CD4-positive, alpha-beta T cell treated with Interleukin-4 for 1 hour (primary cell): ENCODE measurements at regions not wholly inside any gene's neighbourhood (a gene's known extent, or its start where the extent isn't known, plus 50 kb on each side); places are given as distances from the start of the nearest gene placed in this dataset.

Source experiments
- DNase-seq, 2 donors: peaks; one replicate each; pipeline ENCODE4 v3.0.0-alpha.2; 2020 to 2022

GRCh38 chr1:222284466-222284865 is 263.4 kb downstream of the HHIPL2 start:
- no peak for DNase-seq

- DNase-seq, result no peak
These were observed 264.6 kb downstream of the HHIPL2 start for GRCh38 chr1:222283147-222283768.

DNA sequence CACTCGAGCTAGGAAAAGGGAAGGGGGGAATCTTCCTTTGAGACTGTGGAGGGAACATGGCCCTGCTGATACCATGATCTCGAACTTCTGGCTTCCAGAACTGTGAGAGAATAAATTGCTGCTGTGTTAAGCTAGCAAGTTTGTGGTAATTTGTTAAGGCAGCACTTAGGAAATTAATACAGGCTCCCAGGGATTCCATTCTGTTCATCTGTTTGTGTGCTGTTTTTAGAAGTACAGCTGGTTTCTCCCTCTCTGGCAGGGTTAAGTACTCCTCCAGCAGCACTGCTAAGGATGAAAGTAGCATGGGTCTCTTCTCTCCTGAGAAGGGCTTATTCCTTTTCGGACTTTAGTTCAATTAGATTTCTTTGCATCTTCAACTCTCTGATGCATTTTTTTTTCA is 268.3 kb downstream of the HHIPL2 start:
- DNase-seq, result no peak

GRCh38 chr1:222278501-222278900 is 269.4 kb downstream of the HHIPL2 start:
- DNase-seq, result no peak

DNA sequence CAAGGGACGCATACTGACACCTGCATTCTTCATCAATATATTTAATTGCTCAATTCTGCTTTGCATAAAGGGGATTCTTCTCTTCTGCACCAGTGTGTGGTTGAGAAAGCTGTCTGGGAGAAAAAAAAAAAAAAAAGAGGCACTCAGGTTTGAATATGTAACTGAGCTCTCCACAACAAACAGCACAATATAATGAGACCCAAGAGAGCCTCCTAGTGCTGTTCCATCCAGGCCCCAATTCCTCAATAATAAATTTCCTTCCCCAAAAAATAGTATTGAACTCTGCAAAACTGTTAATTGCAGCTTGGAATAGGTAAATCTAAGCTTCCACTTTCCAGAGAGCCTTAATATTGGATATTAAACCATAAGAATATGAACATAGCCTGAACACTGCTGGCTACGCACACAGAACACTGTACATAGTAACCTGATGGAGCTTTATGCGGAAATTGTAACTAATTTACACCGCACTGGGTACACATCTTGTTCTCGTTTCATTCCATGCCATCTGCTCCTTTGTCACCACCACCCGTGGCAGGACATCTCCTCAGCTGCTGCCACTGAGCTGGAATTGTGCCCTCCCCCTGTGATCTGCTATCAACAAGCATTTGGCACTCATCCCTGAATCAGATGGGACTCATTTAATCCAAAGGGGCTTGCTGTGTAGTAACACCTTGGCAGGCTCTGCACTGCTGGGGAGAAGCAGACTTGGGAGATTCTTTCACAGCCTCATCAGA is 272.0 kb downstream of the HHIPL2 start:
- DNase-seq, result no peak

DNA sequence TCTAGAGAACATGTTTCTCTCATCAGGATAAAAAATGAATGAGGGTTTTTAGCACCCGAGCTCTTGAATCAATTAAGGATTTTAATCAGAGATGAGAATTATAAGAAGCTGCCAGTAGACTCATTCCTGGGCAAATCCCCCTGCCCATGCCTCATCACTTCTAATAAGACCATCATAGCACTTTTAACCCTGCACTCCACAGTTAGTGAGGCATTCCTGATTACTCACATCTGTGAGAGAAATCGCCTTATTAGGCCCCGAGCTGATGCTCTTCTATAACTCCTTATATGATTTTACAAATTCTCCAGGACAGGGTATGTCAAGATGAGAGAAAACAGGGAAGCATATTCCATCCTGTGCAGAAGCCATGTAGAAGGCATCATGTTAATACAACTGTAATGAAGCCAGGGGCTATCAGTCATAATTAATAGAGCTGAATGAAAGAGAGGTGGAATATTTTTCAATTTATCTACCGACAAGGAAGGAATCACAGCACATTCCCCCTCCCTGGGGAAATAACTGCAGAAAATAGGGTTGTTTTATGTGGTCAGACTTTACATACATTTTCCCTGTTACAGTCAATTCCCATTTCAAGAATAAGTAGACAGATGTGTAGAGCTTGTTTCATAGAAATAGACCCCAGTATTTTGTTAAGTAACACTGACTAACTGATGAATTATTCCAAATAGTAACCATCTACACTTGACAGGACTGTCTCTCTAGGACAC is 272.7 kb downstream of the HHIPL2 start:
- no peak for DNase-seq

- no peak for DNase-seq
These were observed 281.4 kb downstream of the HHIPL2 start for GRCh38 chr1:222266223-222267196.

GRCh38 chr1:222263791-222264190 is 284.1 kb downstream of the HHIPL2 start:
- peak in 1 of 2 donors; percentile 6 for DNase-seq

DNA sequence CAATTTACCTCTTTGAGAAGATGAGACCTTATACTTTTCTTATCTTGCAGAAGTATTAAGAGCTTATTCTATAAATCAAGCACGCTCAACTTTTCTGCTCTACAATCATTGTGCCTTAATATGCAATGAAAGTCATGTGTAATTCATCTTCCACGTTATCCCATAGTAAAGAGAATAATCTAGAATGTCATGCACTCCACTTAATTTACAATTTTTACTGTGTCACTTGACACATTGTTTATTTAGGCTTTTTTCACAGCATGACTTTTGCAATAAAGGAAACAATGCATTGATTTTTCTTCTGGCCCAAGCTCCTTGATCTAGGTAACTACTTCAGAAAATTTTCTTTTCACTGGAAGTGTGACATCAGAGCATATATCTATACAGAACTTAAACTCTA is 290.9 kb downstream of the HHIPL2 start:
- DNase-seq, result no peak

DNA sequence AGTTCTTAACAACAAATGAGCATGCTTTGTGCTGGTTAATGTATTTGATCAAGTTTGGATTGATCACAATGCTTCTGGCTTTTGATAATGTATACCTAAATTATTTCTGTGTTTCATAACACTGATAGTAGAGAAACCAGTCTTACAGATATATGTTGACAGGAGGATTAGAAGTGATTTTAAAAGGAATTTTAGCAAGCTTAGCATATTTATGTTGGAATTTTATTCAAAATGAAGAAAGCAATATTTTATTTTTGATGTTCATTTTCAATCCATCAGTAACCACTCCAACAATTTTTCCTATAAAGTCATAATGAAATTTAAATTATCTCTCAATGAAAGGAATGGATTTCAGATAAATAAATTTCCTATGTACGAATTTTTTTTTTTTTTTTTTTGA is 291.8 kb downstream of the HHIPL2 start:
- no peak for DNase-seq

GRCh38 chr1:222252788-222253187 is 295.1 kb downstream of the HHIPL2 start:
- DNase-seq, result no peak

DNA sequence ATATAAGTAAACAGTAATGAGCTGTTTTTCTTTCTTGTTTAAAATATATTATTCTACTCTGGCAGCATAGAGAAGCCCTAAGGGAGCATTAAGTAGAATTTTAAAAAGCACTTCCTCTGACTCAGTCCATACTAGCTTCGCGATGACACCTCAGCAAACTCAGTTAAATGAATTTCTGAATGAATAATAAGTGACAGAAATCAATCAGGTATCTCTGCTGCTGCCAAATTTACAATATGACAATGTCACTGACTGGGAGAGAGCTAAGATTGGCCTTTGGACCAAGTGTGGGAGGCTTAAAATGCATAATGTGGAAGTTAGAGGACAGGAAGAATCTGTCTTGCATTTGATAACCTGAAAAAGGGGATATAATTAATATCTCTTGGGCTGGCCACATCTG is 296.1 kb downstream of the HHIPL2 start:
- no peak for DNase-seq

GRCh38 chr1:222250376-222250775 is 297.5 kb downstream of the HHIPL2 start:
- no peak for DNase-seq

GRCh38 chr1:222247811-222248310 is 300.0 kb downstream of the HHIPL2 start:
- DNase-seq, result no peak

DNA sequence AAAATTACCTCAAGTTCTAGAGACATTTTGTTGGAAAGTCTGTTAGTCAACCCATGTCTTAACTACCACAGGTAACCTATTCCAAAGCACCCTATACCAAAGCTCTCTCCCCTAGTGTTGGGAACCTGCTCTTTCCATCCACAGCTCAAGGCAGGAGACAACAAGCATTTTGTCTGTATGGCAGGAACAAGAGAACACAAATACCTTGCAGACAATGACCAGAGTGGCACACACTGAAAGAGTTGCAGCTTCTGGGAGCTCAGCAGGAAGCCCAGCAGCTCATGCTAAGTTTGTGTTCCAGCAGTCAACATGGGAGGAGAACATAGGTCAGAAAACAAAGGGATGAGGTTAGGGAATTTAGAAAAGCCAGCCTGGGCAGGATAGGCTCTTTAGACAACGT is 300.8 kb downstream of the HHIPL2 start:
- DNase-seq, result no peak

- no peak for DNase-seq
These were observed 304.0 kb downstream of the HHIPL2 start for GRCh38 chr1:222243902-222244301.

- no peak for DNase-seq
These were observed 305.4 kb downstream of the HHIPL2 start for GRCh38 chr1:222242492-222242891.

DNA sequence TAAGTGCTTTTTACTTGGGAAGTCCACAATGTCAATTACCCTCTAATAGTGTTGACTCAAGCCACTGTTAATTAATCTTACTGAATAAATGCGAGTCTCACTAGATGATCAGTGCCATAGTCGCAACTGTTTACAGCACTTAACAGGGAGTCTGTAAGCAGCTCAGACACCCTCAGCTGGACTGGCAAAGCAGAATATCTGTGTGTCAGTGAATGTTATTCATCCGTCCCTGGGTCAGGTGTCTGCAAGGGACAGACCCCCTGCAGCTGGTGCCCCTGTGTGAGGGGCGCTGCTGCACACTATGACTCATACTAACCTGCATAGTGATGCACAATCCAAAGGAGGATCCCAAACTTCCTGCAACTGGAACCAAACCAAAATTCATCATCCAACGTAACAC is 306.5 kb downstream of the HHIPL2 start:
- DNase-seq, result no peak

DNA sequence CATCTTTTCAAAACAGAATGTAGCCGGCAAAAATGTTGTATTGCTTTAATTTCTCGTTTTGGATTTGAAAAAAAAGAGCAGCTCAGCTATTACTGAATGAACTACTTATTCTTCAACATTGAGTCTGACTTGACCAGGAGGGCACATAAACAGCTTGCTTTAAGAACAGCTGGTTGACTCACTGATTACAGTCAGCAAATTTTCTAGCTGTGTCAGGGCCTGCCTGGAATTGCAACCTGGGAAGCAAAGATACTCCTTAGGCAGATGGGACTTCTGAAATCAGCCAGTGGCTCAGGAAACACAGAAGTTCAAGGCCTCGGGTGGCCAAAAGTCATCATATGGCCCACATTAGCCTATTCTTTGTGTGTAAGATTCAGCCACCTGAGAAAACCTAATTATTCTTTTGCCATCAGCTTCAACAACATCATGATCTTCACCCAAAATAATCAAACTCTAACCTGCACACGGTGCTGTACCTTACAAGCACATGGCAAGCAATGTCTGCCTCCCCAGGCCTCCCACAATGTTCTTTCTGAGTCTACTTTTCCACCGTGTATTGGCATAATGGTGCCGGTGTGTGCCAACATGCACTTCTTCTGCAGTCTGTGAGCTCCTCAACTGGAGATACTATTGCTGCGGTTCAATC is 307.2 kb downstream of the HHIPL2 start:
- DNase-seq, result no peak

GRCh38 chr1:222239130-222239529 is 308.8 kb downstream of the HHIPL2 start:
- DNase-seq, result no peak

- DNase-seq, result no peak
These were observed 313.6 kb downstream of the HHIPL2 start for GRCh38 chr1:222234351-222234750.
